IPS DF 4.7 (cell line): ENCODE measurements at regions not wholly inside any gene's neighbourhood (a gene's known extent, or its start where the extent isn't known, plus 50 kb on each side); places are given as distances from the start of the nearest gene placed in this dataset.

ENCODE experiments used
- DNase-seq: peaks from one replicate; pipeline ENCODE4 v3.0.0-alpha.2; 2013; ENCODE audit warnings: low spot score; ENCODE audit errors: extremely low read depth

DNA sequence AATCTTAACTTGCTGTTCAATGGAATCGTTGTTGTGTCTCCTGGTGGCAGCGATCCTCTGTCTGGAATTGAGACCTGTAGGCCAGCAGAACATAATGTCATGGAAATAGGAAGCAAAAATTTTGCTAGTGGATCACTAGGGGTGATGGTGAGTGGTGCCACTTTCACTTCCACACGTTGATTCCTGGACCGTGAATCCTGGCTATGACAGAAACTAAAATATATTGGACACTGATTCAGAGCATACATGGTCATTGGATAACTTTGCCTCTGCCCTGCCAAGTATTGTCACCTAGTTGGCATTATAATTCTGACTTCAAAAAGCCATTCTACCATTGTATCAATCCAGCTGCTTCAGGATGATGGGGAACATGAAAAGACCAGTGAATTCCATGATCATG lies 353.2 kb downstream of the IRX1 start:
- no peak for DNase-seq

DNA sequence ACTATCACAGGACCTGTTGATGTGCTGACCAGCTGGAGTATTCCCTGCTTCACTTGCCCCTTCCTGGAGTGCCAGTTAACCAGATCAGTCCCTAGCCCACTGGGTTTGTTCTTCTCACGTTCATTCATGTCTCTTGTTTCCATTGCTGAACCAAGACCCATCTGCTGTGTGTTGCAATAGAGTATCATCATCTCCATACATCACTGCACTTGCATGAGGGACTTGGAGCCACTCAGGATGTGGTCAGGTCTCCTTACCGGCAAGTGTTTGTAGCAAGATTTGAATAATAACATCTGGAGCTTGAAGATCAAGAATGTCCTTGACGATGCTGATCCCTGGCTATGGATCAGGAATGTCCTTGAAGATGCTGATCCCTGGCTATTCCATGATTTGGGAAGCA lies 358.6 kb downstream of the IRX1 start:
- no peak for DNase-seq

DNA sequence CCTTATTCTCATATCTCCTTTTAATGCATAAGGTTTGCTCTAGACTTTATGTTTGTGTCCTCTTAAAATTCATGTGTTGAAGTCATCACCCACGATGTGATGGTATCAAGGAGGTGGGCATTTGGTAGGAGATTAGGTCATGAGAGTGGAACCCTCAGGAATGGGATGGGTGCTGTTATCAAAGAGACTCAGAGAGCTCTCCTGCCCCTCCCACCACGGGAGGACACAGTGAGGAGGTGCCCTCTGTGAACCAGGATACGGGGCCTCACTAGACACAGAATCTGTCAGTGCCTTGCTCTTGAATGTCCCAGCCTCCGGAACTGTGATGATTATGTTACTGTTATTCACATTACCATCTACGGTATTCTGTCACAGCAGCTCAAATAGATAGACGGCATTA lies 359.0 kb downstream of the IRX1 start:
- no peak for DNase-seq

DNA sequence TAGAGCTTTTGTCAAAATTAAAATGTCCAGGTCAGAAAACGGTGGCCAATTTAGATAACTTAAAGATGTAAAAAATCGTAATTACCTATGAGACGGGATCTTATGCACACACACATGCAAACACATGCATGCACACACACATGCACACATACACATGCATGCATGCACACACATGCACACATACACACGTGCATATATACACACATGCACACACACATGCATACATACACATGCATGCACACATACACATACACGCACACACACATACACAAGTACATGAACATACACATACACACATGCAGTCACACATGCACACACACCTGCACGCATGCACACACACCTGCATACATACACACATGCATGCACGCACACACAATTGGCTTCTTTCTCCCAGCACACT lies 362.0 kb downstream of the IRX1 start:
- DNase-seq = no peak

DNA sequence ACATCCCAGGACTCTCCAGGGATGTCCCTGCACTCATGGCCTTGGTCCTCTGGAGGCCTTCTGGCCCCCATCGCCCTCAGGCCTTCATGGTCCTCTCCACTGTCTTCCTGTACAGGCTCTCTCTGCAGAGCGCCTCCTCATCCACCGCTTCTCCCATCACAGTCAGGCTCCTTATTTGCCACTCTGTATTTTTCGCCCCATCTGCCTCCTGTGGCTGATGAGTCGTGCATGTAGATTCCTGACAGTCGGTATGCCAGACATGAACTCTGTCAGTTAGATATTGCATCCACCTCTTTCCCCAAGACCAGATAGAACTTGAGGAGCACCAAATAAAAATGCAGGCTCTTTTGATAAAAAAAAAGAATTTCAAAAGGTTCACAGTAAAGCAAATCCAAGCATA lies 362.8 kb downstream of the IRX1 start:
- no peak for DNase-seq

DNA sequence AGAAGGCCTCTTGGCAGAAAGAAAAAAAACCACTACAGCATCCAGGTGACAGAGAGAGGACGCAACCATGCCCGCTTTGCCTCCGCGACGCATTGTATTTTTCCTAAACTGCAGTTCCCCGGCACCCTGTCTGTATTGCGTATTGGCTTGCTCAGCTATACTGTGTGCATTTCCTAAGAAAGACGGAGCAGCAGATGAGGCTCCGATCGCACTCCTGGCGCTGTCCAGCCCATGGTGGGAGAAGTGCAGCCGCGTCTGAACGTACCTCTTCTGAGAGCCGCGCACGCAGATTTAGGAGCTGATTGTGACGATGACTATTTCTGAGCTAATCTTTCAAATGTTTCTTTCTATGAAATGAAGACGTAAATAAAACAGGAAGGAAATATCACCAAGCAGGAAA lies 366.5 kb downstream of the IRX1 start:
- no peak for DNase-seq

DNA sequence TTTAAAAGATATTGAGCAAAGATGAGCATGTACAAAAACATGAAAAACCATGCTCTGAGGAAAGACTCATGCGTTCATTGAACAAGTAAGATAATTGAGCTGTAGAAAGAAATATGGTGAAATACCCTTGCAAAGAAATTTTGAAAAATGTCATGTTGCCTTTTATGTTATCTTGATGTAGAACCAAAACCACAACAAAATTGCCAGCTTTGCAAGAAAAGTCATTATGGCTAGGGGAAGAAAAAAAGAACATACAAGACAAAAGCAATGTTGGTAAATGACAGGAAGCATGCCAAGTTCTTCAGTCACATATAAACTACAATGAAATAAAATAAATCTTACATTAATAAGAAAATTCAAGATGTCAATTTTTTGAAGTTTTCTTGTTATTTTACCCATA lies 368.0 kb downstream of the IRX1 start:
- no peak for DNase-seq

DNA sequence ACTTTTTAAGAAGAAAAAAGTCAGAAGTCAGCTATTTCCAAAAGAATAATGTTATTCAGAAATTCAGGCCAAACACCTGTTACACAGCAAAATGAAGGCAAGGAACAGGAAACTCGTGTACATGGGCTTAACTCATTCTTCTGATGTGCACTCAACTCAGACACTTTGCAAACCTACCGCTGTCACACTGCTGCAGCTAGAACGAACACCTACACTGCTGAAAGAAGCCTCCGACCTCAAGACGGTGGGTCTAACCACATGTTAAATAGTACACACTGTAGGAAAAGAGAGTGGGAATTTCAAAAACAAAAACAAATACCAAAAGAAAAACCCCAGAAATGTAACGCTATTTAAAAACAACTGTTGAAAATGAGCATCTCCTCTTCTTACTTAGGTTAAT lies 384.5 kb downstream of the IRX1 start:
- no peak for DNase-seq

DNA sequence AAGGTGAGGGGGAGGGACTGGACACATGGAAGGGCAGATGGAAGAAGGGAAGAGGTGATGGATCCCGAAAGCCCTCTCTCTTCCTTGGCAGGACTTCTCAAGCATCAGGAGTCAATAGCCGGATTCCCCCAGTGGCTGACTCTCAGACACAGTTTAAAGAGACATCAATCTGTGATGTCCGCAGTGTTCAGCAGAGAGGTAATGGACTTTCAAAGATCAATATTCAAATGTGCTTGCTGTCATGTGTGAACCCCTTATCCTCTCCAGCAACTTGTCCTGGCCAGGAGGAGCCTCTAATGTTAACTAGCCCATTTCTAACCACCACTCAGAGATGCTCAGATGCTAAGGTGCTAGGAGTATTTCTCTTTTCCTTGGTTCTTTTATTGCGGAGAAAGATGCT lies 392.2 kb downstream of the IRX1 start:
- no peak for DNase-seq

DNA sequence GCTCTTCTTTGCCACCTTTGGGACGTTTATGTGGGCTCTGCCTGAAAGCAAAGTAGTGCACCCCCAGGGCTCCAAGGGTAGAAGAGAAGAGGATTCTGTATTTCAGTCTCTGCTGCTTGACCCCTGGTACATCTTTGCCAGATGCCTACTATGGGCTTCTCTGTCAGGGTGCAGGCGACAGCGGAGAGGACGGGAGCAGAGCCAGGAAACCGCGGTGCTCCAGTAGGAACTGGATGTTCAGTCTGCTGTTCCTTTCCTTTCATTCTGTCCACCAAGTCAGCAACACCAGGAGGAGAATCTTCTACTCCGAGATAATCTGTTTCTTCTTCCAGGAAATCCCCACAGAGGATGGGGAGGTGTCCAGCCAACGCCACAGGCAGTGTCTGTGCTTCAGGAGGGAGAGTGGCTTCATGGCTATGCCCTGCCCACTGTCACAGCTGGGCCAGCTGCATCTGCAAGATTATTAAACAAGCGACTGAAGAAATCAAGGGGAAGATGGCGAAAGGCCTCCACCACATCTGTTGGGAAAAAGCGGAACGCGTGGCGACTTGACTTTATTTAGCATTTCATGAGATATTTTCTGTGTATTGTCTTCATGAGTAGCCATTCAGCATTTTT lies 398.3 kb downstream of the IRX1 start:
- DNase-seq = no peak

DNA sequence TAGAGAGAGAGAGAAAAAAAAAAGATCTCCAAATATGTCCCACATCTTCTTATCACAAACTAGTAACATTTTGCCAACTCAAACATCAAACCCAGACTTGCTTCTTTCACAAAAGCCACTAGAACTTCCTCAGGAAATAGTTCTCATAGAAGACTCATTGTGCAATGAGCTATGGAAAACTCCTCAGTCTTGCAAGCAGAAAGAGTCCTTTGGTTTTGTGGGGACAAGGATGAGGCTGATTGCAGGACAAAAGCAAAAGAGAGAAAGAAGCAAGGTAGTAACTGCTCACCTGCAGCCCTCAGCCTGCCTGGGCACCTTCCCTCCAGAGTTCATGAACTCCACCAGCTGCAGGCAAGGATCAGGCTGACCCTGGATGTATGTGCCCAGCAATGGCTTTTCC lies 399.0 kb downstream of the IRX1 start:
- DNase-seq = no peak

DNA sequence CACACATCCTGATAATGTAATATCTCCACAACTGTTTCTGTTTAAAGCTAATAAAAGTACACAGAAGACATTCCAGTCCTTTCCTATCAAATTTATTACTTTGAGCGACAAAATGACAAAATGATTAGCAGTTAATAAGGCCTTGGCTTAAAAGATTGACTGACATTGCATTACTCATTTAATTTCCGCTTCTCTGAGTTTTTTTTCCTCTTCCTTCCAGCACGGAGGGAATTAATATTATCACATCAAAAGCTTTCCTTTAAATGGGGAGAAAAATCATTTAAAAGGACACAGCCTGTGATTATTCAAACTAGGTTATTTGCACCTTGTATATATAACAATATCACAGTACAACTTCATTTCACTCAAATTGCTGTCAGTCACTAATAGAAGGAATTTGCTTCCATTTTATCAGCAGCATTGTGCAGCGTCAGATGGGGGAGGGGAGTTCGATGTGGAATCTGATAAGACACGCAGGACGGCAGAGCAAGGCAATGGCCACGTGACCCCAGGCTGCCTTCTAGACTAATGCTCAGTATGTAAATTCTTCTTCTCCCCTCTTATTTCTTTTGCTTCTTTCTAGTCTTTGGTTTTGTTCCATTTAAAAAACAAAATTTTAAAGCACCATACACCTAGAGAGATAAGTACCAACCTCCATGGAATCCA lies 400.5 kb downstream of the IRX1 start:
- DNase-seq = no peak

DNA sequence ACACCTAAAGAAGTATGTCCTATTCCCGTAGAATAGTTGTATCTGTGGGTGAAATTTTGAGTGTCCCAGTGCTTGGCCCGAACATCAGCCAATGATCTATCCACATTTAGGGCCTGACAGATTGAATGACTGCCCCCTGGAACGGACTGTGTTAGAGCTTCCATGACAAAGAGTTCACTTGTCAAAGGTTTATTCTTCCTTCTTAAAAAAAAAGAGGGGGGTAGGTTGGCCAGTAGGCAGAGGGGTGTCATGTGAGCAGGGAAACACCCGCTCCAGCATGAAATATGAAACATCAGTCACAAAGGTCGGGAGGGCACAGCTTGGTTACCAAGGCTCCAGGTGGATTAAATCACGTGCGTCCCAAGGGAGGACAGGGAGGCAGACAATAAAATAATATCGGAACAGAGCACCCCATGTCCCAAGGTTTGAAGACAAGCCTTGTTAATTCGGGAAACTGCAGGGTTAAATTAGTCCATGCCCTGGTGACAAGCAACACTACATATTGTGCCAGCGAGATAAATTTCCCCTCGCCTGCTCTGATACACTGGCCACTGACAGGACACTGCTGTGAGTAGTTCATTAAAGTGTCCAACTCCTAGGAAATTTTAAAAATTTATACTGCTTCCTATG lies 401.2 kb downstream of the IRX1 start:
- no peak for DNase-seq

DNA sequence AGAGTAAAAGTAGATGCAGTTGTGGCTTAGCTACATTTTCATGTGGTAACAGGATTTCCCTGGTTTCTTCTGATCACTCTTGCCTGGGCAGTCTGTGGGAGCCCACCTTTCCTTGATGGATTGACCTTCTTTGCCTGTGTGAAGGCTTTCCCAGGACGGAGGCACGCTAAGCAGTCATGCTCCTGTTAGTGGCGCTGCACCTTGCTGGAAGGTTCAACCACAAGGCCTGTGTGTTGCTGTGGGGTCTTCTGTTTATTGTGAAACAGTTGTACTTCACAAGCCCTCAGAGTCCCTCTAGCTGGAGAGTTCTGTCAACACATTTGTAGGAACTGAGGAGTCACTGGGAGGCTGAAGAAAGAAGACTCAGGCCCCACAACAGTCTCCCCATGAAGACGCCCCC lies 402.0 kb downstream of the IRX1 start:
- DNase-seq = no peak

DNA sequence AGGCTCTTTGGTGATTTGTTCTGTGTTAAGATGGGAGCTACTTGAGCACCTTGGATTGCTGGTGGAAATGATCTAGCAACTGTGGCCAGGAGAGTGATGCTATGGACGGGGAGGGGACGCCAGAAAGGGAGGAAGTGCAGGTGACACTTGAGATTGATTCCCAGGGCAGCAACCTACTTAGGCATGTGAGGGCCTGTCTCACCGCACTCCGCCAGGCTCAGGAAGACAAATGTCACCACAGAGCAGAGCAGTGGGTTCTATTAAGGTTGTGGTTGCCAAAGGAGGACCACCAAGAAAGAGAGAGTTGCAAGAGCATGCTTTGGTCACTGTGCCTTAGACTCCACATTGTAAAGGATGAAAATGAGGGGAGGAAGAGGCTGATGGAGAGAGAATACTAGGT lies 404.3 kb downstream of the IRX1 start:
- DNase-seq = no peak

DNA sequence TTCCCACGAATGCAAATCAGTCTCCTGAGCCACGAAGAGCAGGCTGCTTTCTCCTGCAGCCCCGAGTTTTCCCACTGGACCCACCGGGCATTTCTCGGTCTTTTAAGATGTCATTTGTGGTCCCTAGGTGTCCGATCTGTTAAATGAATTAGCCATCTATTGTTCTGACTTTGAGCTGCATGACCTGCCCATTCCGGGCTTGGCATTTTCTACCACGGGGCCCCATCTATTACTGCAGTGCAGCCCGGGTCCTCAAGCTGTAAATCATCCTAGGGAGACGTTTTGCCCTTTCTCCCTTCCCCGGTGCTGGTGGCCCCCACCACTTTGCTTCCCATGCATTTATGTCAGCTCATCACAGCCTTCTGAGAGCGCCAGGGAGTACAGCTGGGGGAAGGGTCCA lies 405.4 kb downstream of the IRX1 start:
- no peak for DNase-seq

DNA sequence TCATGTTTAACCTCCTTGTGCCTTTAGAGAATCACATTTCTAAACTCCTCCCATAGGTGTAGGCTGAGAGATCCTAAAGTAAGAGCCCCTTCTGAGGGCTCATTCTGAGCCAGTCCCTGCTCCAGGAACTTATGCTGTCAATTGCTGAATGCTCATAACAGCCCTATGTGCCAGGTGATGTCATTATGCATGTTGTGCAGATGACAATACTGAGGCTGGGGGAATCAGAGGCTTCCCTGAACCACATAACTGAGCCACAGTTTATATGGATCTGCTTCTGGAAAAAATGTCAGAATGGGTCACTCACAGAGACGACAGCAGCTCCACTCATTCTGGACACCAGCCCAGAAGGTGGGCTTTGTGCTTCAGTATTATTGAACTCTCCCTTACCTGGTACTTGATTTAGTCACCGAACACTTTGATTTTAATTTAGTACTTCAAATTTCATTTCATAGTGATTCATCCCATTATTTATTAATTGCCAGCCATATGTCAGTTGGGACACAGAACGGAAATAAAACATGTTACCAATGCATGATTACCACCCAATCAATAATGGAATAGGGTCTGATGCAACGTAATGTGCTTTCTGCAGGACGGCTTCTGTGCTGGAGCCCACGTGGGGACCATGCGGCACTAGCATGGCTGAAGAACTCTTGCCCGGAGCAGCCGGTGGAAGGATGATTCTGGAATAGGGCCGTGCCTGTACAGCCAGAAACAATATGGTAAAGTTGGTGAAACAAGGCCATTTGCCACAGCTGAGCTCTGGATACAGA lies 406.3 kb downstream of the IRX1 start:
- DNase-seq = no peak

DNA sequence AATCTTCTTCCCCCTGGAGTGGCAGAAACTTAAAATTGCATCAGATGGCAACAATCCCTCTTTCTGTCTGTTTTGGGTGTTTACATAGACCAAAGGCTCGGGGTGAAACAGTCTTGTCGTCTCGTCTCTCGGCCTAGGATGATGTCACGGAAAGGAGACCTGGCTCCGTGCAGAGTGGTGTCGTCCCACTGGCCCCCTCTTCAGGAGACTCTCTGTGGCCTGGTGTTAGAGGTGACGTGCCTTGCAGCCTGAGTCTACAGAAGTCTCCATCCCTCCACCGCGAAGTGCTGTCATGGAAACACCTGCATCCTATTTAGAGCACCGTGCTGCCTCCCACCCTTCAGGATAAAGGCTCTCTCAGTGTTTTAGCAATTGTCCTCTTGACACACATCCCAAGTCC lies 409.7 kb downstream of the IRX1 start:
- DNase-seq = no peak

DNA sequence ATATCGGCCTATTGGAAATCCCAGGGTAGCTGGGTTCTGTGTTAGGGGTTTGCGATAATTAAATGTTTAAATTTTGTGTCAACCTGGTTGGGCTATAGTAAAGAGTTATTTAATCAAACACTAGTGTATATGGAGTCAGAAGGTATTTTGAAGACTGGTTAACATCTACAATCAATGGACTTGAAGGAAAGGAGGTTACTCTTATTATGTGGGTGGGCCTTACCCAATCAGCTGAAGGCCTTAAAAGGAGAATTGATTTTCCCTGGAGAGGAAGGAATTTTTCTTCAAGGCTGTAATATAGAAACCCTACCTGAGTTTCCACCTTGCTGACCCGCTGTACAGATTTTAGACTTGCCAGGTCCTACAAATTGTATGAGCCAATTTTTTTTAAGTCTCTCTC lies 411.4 kb downstream of the IRX1 start:
- no peak for DNase-seq

DNA sequence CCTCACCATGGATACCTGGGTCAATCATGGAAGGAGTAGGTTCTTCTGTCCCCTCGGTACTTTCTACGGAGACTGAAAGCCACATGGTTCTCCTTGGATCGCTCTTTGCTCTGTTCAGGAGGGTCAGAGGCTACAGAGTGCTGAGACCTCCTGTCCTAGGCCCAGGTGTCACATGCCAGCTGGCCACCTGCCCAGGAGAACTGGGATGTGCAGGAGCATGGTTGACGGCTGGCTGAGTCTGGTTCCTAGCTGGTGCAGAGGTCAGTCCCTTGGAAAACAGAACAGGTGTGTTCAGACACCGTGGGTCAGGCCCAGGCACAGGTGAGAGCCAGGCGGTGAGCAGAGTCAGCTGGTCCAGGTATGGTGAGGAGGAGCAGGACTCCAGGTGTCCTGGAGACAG lies 416.3 kb downstream of the IRX1 start:
- DNase-seq = no peak

DNA sequence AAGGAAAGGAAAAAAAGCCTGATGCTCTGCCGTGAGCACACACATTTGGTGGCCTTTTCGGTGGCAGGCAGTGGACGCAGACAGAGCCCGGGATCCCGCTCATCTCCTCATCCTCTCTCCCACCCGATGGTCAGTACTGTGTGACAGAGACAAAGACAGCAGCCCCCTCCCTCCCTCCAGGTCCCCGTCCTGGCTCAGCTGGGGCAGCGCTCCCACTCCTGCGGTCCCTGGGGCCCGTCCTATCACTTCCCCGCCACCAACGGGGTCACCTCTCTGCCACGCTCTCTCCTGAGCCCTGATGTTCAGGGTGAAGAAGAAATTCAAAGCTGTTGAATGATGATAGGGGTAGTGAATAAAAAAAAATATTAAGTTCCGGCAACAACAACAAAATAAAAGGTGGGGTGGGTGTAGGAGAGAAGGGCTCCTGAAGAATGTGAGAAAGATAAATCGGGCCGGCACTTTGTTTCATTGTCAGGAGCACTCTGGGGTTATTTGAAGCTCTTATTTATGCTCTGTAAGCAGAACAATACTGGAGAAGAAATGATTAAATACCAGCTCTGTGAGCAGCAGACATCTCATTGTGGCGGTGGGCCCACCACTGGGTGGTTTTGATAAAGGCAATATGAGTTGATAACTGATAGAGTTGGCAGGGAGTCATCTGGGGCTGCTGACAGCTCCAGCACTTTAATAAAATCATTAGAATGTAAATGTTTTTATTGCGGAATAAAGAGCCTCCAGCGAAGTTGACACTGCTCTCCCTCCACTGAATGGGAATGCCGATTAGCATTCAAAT lies 417.7 kb downstream of the IRX1 start:
- no peak for DNase-seq

DNA sequence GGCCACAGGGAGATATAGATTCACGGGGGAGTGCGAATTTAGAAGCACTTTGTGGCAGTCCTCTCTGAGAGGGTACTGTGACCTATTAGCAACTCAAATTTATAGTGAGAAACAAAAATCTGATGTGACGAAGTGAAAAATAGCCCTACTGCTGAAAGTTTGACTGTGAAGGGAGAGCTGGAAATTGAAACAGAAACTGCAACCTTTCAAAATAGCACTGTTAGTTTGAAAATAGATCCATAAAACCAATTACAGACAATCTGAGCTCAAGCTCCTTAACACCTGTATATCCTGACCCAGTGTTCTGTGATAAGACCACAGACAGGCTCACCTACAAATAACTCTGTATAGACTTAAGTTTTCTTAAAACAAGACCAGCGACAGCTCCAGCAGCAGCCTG lies 420.1 kb downstream of the IRX1 start:
- DNase-seq = no peak
